Thoracic aorta (tissue), 2 donors: ENCODE measurements at regions not wholly inside any gene's neighbourhood (a gene's known extent, or its start where the extent isn't known, plus 50 kb on each side); places are given as distances from the start of the nearest gene placed in this dataset.

ENCODE experiments used
- ATAC-seq: fragments of 150-250 bp; one replicate; pipeline ENCODE4 v1.8.0; 2017; ENCODE audit warnings: low read depth; ENCODE audit not compliant: insufficient number of reproducible peaks, low FRiP score
- DNase-seq: peaks from one replicate; pipeline ENCODE4 v3.0.0-alpha.2; 2020; ENCODE audit warnings: low spot score
- H3K27ac ChIP-seq, 2 donors: fragments of 200-600 bp; sonication (generic); 1 replicate in 1 of 2; 2 replicates in 1 of 2; pipeline ENCODE4 v1.5.1; 2016; ENCODE audit warnings: mild to moderate bottlenecking in 2 of 2, moderate library complexity in 2 of 2
- H3K27me3 ChIP-seq: fragments of 200-600 bp; sonication (generic); replicated peaks from 2 replicates; pipeline ENCODE4 v1.6.0; 2016; ENCODE audit warnings: mild to moderate bottlenecking; ENCODE audit not compliant: insufficient read depth
- H3K36me3 ChIP-seq: fragments of 200-600 bp; sonication (generic); one replicate; pipeline ENCODE4 v1.5.1; 2016
- H3K4me1 ChIP-seq, 2 donors: fragments of 200-600 bp; sonication (generic); 1 replicate in 1 of 2; 2 replicates in 1 of 2; pipeline versions ENCODE4 v1.5.1 to v1.6.0; 2016; ENCODE audit warnings: low read depth in 2 of 2, mild to moderate bottlenecking in 1 of 2; ENCODE audit not compliant: control insufficient read depth in 1 of 2
- H3K4me3 ChIP-seq: fragments of 200-600 bp; sonication (generic); 2 replicates; pipeline ENCODE4 v1.5.1; 2016; ENCODE audit warnings: mild to moderate bottlenecking
- H3K9me3 ChIP-seq: fragments of 200-600 bp; sonication (generic); 2 replicates; pipeline ENCODE4 v1.5.1; 2016
- TF ChIP-seq, protein P1 (sequence below): fragments of 200-600 bp; sonication (generic); IDR thresholded peaks from one replicate; pipeline ENCODE4 v1.5.1; 2019; ENCODE audit warnings: antibody characterized with exemption

DNA sequence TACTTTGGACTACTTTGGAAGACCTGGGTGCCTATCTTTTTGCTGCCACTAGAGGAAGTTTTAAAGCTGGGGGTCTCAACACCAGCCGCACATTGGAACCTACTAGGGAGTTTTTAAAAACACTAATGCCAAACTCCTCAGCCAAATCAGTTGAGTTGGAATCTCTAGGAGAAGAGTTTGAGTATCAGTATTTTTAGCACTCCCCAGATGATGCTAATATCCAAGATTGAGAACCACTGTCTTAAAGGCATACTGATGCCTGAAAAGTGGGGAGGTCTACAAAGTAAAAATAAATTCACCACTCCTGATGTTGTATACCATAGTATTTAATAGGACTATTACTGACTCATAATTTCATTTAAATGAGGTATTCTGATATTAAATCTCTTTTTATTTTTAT, 62.9 kb upstream of the COL21A1 start:
- Histone ChIP-seq H3K4me3 (no peak overlapping the region), H3K9me3 (no peaks in the 10 kb centered on the region), H3K27me3 (no peaks in the 10 kb centered on the region), H3K36me3 (no peaks in the 10 kb centered on the region), H3K4me1 (no peaks in the 10 kb centered on the region), H3K27ac (no peak overlapping the region)
- TF ChIP-seq, protein P1, sequence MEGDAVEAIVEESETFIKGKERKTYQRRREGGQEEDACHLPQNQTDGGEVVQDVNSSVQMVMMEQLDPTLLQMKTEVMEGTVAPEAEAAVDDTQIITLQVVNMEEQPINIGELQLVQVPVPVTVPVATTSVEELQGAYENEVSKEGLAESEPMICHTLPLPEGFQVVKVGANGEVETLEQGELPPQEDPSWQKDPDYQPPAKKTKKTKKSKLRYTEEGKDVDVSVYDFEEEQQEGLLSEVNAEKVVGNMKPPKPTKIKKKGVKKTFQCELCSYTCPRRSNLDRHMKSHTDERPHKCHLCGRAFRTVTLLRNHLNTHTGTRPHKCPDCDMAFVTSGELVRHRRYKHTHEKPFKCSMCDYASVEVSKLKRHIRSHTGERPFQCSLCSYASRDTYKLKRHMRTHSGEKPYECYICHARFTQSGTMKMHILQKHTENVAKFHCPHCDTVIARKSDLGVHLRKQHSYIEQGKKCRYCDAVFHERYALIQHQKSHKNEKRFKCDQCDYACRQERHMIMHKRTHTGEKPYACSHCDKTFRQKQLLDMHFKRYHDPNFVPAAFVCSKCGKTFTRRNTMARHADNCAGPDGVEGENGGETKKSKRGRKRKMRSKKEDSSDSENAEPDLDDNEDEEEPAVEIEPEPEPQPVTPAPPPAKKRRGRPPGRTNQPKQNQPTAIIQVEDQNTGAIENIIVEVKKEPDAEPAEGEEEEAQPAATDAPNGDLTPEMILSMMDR, result no peak
- ATAC-seq (no peak), DNase-seq (no peak)

DNA sequence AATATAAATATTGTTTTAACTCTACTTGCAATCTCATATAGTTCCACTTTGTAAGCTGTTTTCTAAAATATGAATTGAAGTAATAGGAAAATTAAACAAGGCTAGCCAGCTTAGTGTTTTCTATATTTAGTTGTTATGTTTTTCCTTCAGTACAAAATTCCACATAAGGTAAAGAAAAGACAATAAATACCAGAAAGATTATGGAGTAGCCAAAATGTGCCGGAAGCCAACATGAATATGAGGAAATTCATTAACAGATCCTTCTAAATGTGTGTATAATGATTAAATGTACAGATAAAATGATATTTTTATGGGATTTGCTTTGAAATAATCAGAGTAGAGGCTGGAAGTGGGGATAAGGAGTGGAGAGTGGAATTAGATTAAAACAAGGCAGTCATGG, 52.5 kb upstream of the COL21A1 start:
- no peak for DNase-seq
- H3K9me3 ChIP-seq, result no peaks in the 10 kb centered on the region
- H3K4me1 ChIP-seq, result peaks cover 11 to 13% of the 10 kb centered on the region in 2 donors
- ATAC-seq, result no peak
- H3K27ac ChIP-seq, result no peak overlapping the region
- TF ChIP-seq, protein P1, result no peak
- no peaks in the 10 kb centered on the region for H3K27me3 ChIP-seq
- no peak overlapping the region for H3K4me3 ChIP-seq
- no peaks in the 10 kb centered on the region for H3K36me3 ChIP-seq

DNA sequence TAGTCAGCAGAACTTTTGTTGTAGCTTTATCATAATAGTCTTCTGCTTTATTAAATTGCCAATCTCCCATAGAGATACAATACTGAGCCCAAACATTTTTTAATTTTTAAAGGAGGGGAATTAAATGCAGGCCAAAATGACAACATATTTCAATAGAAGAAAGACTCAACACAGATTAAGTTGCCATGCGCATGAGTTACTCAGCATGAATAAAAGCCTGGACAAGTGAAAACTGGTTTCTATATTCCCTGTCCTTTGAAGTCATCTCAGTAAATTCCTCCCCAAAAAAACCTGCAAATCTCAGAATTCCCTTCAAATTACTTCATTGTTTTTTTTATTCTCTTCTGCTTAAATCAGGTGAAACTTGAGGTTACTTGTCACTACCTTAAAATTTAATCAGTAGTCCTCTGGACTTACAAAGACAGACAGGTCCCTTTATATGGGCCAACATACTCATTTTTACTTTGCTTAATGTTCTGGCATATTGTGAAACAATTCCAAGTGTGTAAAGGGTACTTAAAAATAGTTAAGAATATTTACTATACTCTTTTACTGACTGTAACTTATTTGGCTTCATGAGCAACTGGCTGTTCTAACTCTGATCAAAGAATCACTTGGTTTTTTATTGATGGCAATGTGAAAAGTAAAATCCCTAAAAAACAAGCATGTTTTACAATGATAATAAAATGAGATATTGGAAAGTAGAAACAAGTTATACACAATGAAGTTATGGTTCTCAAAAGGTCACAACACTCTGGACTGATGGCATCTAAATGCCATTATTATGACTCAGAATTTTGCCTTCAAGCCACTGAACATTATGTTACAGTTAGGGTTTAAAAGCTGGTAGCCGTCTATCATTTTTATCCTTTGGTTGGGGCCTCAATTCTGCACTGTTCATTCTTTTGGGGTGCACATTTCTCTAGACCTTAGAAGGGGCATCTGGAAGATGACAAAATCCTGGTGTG, 49.9 kb upstream of the COL21A1 start:
- no peak for ATAC-seq
- Histone ChIP-seq H3K27ac (no peak overlapping the region), H3K9me3 (no peaks in the 10 kb centered on the region), H3K4me3 (no peak overlapping the region), H3K36me3 (no peaks in the 10 kb centered on the region), H3K4me1 (peaks cover 11 to 13% of the 10 kb centered on the region in 2 donors), H3K27me3 (no peaks in the 10 kb centered on the region)
- DNase-seq, result no peak
- TF ChIP-seq, protein P1, result no peak
